GM12891 (cell line): ENCODE measurements at regions not wholly inside any gene's neighbourhood (a gene's known extent, or its start where the extent isn't known, plus 50 kb on each side); places are given as distances from the start of the nearest gene placed in this dataset.
A peak's percentile ranks its signal among the peaks of the same experiment; 100 is the strongest.

Experiments
- DNase-seq: peaks from one replicate; pipeline ENCODE4 v3.0.0; 2011; ENCODE audit warnings: low spot score; ENCODE audit not compliant: insufficient read length
- FAIRE-seq: peaks from 2 replicates; lab custom pipeline; 2011; peaks lifted over from hg19 to GRCh38; lab: Jason Lieb, UNC
- PAX5 ChIP-seq: IDR thresholded peaks from 2 replicates; pipeline ENCODE4 v1.6.1; 2011; ENCODE audit warnings: low read length, moderate library complexity, mild to moderate bottlenecking; ENCODE audit not compliant: insufficient read depth, severe bottlenecking
- POLR2A ChIP-seq: IDR thresholded peaks from 2 replicates; pipeline ENCODE4 v1.6.1; 2011; ENCODE audit warnings: low read depth, low read length, control low read depth
- POLR2AphosphoS5 ChIP-seq: IDR thresholded peaks from 2 replicates; pipeline ENCODE4 v1.6.1; 2011; ENCODE audit warnings: low read depth, low read length, control low read depth
- POU2F2 ChIP-seq: IDR thresholded peaks from 2 replicates; pipeline ENCODE4 v1.6.1; 2011; ENCODE audit warnings: low read depth, mild to moderate bottlenecking, control low read depth, low read length, moderate library complexity
- SPI1 ChIP-seq: IDR thresholded peaks from 2 replicates; pipeline ENCODE4 v1.6.1; 2011; ENCODE audit warnings: low read depth, low read length, control low read depth
- TAF1 ChIP-seq: IDR thresholded peaks from 2 replicates; pipeline ENCODE4 v1.6.1; 2011; ENCODE audit warnings: low read depth, low read length, control low read depth

GRCh38 chr9:17063535-17064135, 71.2 kb upstream of the CNTLN start:
- no peak for TF ChIP-seq TAF1
- TF ChIP-seq SPI1 = no peak
- TF ChIP-seq POLR2AphosphoS5 = no peak
- no peak for TF ChIP-seq POU2F2
- TF ChIP-seq PAX5 = no peak
- no peak for TF ChIP-seq POLR2A
- peak; percentile 91 for FAIRE-seq

GRCh38 chr9:17062497-17062896, 72.3 kb upstream of the CNTLN start:
- DNase-seq (no peak), FAIRE-seq (no peak)
- TF ChIP-seq POLR2AphosphoS5 (no peak), SPI1 (no peak), PAX5 (no peak), POLR2A (no peak), TAF1 (no peak), POU2F2 (no peak)

More at GRCh38 chr9:17063535-17064135, 71.2 kb upstream of the CNTLN start:
- peak; percentile 10 for DNase-seq

- DNase-seq (no peak), FAIRE-seq (no peak)
- TF ChIP-seq SPI1 (no peak), PAX5 (no peak), POLR2AphosphoS5 (no peak), POU2F2 (no peak), POLR2A (no peak), TAF1 (no peak)
These were observed 74.4 kb upstream of the CNTLN start for GRCh38 chr9:17060450-17060849.

GRCh38 chr9:17059465-17059864, 75.4 kb upstream of the CNTLN start:
- no peak for TF ChIP-seq SPI1
- TF ChIP-seq POU2F2 = no peak
- FAIRE-seq (no peak), DNase-seq (no peak)

GRCh38 chr9:17057729-17058128, 77.1 kb upstream of the CNTLN start:
- DNase-seq (no peak), FAIRE-seq (no peak)
- no peak for TF ChIP-seq PAX5
- TF ChIP-seq POLR2A = no peak
- no peak for TF ChIP-seq SPI1
- TF ChIP-seq POLR2AphosphoS5 = no peak
- TF ChIP-seq TAF1 = no peak
- TF ChIP-seq POU2F2 = no peak

GRCh38 chr9:17052626-17053025, 82.2 kb upstream of the CNTLN start:
- FAIRE-seq = no peak
- TF ChIP-seq TAF1 (no peak), POLR2AphosphoS5 (no peak), SPI1 (no peak), PAX5 (no peak), POU2F2 (no peak), POLR2A (no peak)
- DNase-seq = no peak

- no peak for DNase-seq
- no peak for FAIRE-seq
- no peak for TF ChIP-seq POU2F2
- no peak for TF ChIP-seq TAF1
- no peak for TF ChIP-seq PAX5
- TF ChIP-seq POLR2AphosphoS5 = no peak
- no peak for TF ChIP-seq SPI1
- TF ChIP-seq POLR2A = no peak
These were observed 89.4 kb upstream of the CNTLN start for GRCh38 chr9:17045381-17045940.

GRCh38 chr9:17031546-17031945, 103.3 kb upstream of the CNTLN start:
- no peak for DNase-seq
- FAIRE-seq = no peak
- TF ChIP-seq POLR2A = no peak
- no peak for TF ChIP-seq PAX5
- no peak for TF ChIP-seq SPI1
- TF ChIP-seq TAF1 = no peak
- no peak for TF ChIP-seq POLR2AphosphoS5
- no peak for TF ChIP-seq POU2F2

- TF ChIP-seq SPI1 = no peak
- TF ChIP-seq POLR2AphosphoS5 = no peak
- TF ChIP-seq POU2F2 = no peak
- TF ChIP-seq TAF1 = no peak
- no peak for TF ChIP-seq PAX5
- TF ChIP-seq POLR2A = no peak
- FAIRE-seq (no peak), DNase-seq (no peak)
These were observed 109.6 kb upstream of the CNTLN start for GRCh38 chr9:17025281-17025680.
